SU-DHL-6 (cell line): ENCODE measurements at regions not wholly inside any gene's neighbourhood (a gene's known extent, or its start where the extent isn't known, plus 50 kb on each side); places are given as distances from the start of the nearest gene placed in this dataset.

Source experiments
- EZH2phosphoT487 ChIP-seq: fragments of 200-600 bp; sonication (generic), shearing (Covaris generic); conservative IDR thresholded peaks from 2 replicates; pipeline ENCODE4 v1.6.1; 2018; ENCODE audit warnings: mild to moderate bottlenecking, antibody characterized with exemption, low read length, moderate library complexity, mixed read lengths
- TF ChIP-seq, protein P1 (sequence below): fragments of 200-600 bp; sonication (generic); IDR thresholded peaks from one replicate; pipeline ENCODE4 v1.5.1; 2017; ENCODE audit warnings: antibody characterized with exemption, mild to moderate bottlenecking, low read length, moderate library complexity; ENCODE audit not compliant: insufficient read depth, poor library complexity, severe bottlenecking

- TF ChIP-seq, protein P1, sequence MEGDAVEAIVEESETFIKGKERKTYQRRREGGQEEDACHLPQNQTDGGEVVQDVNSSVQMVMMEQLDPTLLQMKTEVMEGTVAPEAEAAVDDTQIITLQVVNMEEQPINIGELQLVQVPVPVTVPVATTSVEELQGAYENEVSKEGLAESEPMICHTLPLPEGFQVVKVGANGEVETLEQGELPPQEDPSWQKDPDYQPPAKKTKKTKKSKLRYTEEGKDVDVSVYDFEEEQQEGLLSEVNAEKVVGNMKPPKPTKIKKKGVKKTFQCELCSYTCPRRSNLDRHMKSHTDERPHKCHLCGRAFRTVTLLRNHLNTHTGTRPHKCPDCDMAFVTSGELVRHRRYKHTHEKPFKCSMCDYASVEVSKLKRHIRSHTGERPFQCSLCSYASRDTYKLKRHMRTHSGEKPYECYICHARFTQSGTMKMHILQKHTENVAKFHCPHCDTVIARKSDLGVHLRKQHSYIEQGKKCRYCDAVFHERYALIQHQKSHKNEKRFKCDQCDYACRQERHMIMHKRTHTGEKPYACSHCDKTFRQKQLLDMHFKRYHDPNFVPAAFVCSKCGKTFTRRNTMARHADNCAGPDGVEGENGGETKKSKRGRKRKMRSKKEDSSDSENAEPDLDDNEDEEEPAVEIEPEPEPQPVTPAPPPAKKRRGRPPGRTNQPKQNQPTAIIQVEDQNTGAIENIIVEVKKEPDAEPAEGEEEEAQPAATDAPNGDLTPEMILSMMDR = no peak
- TF ChIP-seq EZH2phosphoT487 = no peak
Observed at GRCh38 chr15:31208817-31209216, 107.3 kb upstream of the TRPM1 start.
